HEK293 (cell line): ENCODE measurements at regions not wholly inside any gene's neighbourhood (a gene's known extent, or its start where the extent isn't known, plus 50 kb on each side); places are given as distances from the start of the nearest gene placed in this dataset.

ENCODE experiments used
- CTCF ChIA-PET: fragments of 350-600 bp; formaldehyde crosslinking; extraction: SDS; loops from one replicate; lab custom pipeline; 2021; ENCODE audit warnings: antibody characterized with exemption; lab: Yijun Ruan, JAX
- POLR2A ChIA-PET: fragments of 300-600 bp; formaldehyde crosslinking; extraction: SDS; loops from one replicate; lab custom pipeline; 2020; ENCODE audit warnings: antibody characterized with exemption, inconsistent platforms; lab: Yijun Ruan, JAX
- H3K27ac ChIP-seq: fragments of 200-500 bp; sonication (Bioruptor generic); 2 replicates; pipeline ENCODE4 v1.5.1; 2014; ENCODE audit warnings: low read depth, low read length, control low read depth, inconsistent platforms; ENCODE audit errors: extremely low read depth
- H3K36me3 ChIP-seq, 2 experiments: fragments of 200-500 bp in 1 of 2; sonication (Bioruptor generic) in 1 of 2; 1 replicate in 1 of 2; 2 replicates in 1 of 2; pipeline ENCODE4 v1.5.1; 2014 to 2017; ENCODE audit warnings: inconsistent platforms in 2 of 2, low read length in 2 of 2; ENCODE audit not compliant: control insufficient read depth in 2 of 2, insufficient read depth in 1 of 2
- H3K4me1 ChIP-seq: fragments of 200-500 bp; sonication (Bioruptor generic); 2 replicates; pipeline ENCODE4 v1.5.1; 2014; ENCODE audit warnings: mild to moderate bottlenecking, low read length, inconsistent platforms; ENCODE audit not compliant: control insufficient read depth, insufficient read depth
- H3K4me3 ChIP-seq: 2 replicates; pipeline ENCODE4 v1.5.1; 2011; ENCODE audit warnings: low read depth, mild to moderate bottlenecking, control low read depth, low read length, moderate library complexity
- H3K9me3 ChIP-seq: fragments of 200-500 bp; sonication (Bioruptor generic); 2 replicates; pipeline ENCODE4 v1.5.1; 2014; ENCODE audit warnings: low read depth, low read length, inconsistent platforms; ENCODE audit not compliant: control insufficient read depth, insufficient read depth
- ATF2 ChIP-seq: fragments of 450-650 bp; formaldehyde crosslinking; IDR thresholded peaks from 2 replicates; pipeline ENCODE4 v1.5.1; 2016; ENCODE audit warnings: missing biosample characterization, missing genetic modification characterization, low read depth
- BCL11A ChIP-seq: fragments of 450-650 bp; formaldehyde crosslinking; IDR thresholded peaks from 2 replicates; pipeline ENCODE4 v1.5.1; 2016; ENCODE audit warnings: low read depth, missing biosample characterization, missing genetic modification characterization
- HOXC10 ChIP-seq: sonication (generic); formaldehyde crosslinking; IDR thresholded peaks from 2 replicates; pipeline ENCODE4 v1.8.1; 2023; ENCODE audit warnings: mild to moderate bottlenecking, missing genetic modification reagents
- KLF8 ChIP-seq: fragments of 450-650 bp; formaldehyde crosslinking; IDR thresholded peaks from 2 replicates; pipeline ENCODE4 v1.5.1; 2016; ENCODE audit warnings: missing biosample characterization, missing genetic modification characterization
- SCRT2 ChIP-seq: fragments of 450-650 bp; formaldehyde crosslinking; IDR thresholded peaks from 2 replicates; pipeline ENCODE4 v1.5.1; 2016; ENCODE audit warnings: missing biosample characterization, missing genetic modification characterization
- ZIC2 ChIP-seq: fragments of 450-650 bp; formaldehyde crosslinking; IDR thresholded peaks from 2 replicates; pipeline ENCODE4 v1.5.1; 2016; ENCODE audit warnings: missing biosample characterization, missing genetic modification characterization
- ZNF114 ChIP-seq: fragments of 450-650 bp; formaldehyde crosslinking; IDR thresholded peaks from 2 replicates; pipeline ENCODE4 v1.5.0; 2017; ENCODE audit warnings: missing biosample characterization, missing genetic modification characterization
- ZNF138 ChIP-seq: fragments of 450-650 bp; formaldehyde crosslinking; IDR thresholded peaks from 2 replicates; pipeline ENCODE4 v1.5.1; 2016; ENCODE audit warnings: missing biosample characterization, missing genetic modification characterization, borderline replicate concordance
- ZNF2 ChIP-seq: fragments of 450-650 bp; formaldehyde crosslinking; IDR thresholded peaks from 2 replicates; pipeline ENCODE4 v1.5.1; 2016; ENCODE audit warnings: missing biosample characterization, missing genetic modification characterization
- ZNF302 ChIP-seq: fragments of 450-650 bp; formaldehyde crosslinking; IDR thresholded peaks from 2 replicates; pipeline ENCODE4 v1.5.1; 2016; ENCODE audit warnings: missing biosample characterization, missing genetic modification characterization, low read depth
- ZNF311 ChIP-seq: fragments of 450-650 bp; formaldehyde crosslinking; IDR thresholded peaks from 2 replicates; pipeline ENCODE4 v1.5.1; 2017; ENCODE audit warnings: missing biosample characterization, missing genetic modification characterization, borderline replicate concordance
- ZNF426 ChIP-seq: fragments of 450-650 bp; formaldehyde crosslinking; IDR thresholded peaks from 2 replicates; pipeline ENCODE4 v1.5.1; 2017; ENCODE audit warnings: missing biosample characterization, missing genetic modification characterization, mild to moderate bottlenecking, inconsistent platforms, moderate library complexity
- ZNF433 ChIP-seq: fragments of 450-650 bp; formaldehyde crosslinking; IDR thresholded peaks from 2 replicates; pipeline ENCODE4 v1.5.1; 2016; ENCODE audit warnings: missing biosample characterization, missing genetic modification characterization, low read depth
- ZNF501 ChIP-seq: fragments of 450-650 bp; formaldehyde crosslinking; IDR thresholded peaks from 2 replicates; pipeline ENCODE4 v1.5.1; 2016; ENCODE audit warnings: missing biosample characterization, missing genetic modification characterization
- ZNF544 ChIP-seq: fragments of 450-650 bp; formaldehyde crosslinking; IDR thresholded peaks from 2 replicates; pipeline ENCODE4 v1.5.0; 2017; ENCODE audit warnings: missing biosample characterization, missing genetic modification characterization
- ZNF621 ChIP-seq: fragments of 450-650 bp; formaldehyde crosslinking; IDR thresholded peaks from 2 replicates; pipeline ENCODE4 v1.5.1; 2017; ENCODE audit warnings: missing biosample characterization, missing genetic modification characterization
- ZNF623 ChIP-seq: fragments of 450-650 bp; formaldehyde crosslinking; IDR thresholded peaks from 2 replicates; pipeline ENCODE4 v1.5.1; 2016; ENCODE audit warnings: missing biosample characterization, missing genetic modification characterization
- ZNF843 ChIP-seq: fragments of 450-650 bp; formaldehyde crosslinking; IDR thresholded peaks from 2 replicates; pipeline ENCODE4 v1.5.1; 2016; ENCODE audit warnings: missing biosample characterization, missing genetic modification characterization
- TF ChIP-seq, protein P1 (sequence below): fragments of 450-650 bp; formaldehyde crosslinking; IDR thresholded peaks from 2 replicates; pipeline ENCODE4 v1.5.1; 2016; ENCODE audit warnings: missing biosample characterization, missing genetic modification characterization
- TF ChIP-seq, protein P2 (sequence below): fragments of 450-650 bp; formaldehyde crosslinking; IDR thresholded peaks from 2 replicates; pipeline ENCODE4 v1.5.1; 2016; ENCODE audit warnings: missing biosample characterization, missing genetic modification characterization

DNA sequence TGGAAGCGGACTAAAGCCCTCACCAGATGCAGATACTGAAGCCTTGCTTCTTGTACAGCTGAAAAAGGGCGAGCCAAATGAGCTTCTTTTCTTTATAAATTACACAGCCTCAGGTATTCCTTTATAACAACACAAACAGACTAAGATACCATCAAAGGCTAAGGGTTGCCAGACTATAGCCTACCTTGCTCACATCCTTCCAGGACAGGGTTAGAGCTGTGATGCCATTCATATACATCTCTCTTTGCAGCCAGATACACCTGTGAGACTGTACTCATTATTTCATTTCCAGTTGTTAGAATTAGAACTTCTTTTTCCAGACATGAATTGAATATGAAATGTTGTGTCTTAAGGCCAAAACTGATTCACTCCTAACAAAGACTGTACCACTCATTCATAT is 262.8 kb upstream of the NR2F2 start:
- CTCF ChIA-PET, result no interaction called here
- POLR2A ChIA-PET, result no interaction called here
- no peaks in the 10 kb centered on the region for H3K36me3 ChIP-seq
- no peak overlapping the region for H3K4me3 ChIP-seq
- H3K27ac ChIP-seq, result no peak overlapping the region
- no peaks in the 10 kb centered on the region for H3K9me3 ChIP-seq
- TF ChIP-seq SCRT2 (tag by site-specific recombination) (no peak), ZNF114 (no peak), BCL11A (no peak), ZNF544 (tag by site-specific recombination) (no peak), ZIC2 (tag by site-specific recombination) (no peak), ZNF2 (tag by site-specific recombination) (no peak), ZNF302 (tag by site-specific recombination) (no peak), ZNF138 (tag by site-specific recombination) (no peak), HOXC10 (CRISPR knock-in tag) (no peak)
- H3K4me1 ChIP-seq, result no peaks in the 10 kb centered on the region

- TF ChIP-seq KLF8 (tag by site-specific recombination) (no peak), ZNF311 (tag by site-specific recombination) (no peak), ZNF621 (tag by site-specific recombination) (no peak), ZNF426 (no peak), ATF2 (tag by site-specific recombination) (no peak), ZNF501 (tag by site-specific recombination) (no peak), ZNF623 (no peak), ZNF843 (tag by site-specific recombination) (no peak), ZNF433 (no peak)
- TF ChIP-seq, protein P1, sequence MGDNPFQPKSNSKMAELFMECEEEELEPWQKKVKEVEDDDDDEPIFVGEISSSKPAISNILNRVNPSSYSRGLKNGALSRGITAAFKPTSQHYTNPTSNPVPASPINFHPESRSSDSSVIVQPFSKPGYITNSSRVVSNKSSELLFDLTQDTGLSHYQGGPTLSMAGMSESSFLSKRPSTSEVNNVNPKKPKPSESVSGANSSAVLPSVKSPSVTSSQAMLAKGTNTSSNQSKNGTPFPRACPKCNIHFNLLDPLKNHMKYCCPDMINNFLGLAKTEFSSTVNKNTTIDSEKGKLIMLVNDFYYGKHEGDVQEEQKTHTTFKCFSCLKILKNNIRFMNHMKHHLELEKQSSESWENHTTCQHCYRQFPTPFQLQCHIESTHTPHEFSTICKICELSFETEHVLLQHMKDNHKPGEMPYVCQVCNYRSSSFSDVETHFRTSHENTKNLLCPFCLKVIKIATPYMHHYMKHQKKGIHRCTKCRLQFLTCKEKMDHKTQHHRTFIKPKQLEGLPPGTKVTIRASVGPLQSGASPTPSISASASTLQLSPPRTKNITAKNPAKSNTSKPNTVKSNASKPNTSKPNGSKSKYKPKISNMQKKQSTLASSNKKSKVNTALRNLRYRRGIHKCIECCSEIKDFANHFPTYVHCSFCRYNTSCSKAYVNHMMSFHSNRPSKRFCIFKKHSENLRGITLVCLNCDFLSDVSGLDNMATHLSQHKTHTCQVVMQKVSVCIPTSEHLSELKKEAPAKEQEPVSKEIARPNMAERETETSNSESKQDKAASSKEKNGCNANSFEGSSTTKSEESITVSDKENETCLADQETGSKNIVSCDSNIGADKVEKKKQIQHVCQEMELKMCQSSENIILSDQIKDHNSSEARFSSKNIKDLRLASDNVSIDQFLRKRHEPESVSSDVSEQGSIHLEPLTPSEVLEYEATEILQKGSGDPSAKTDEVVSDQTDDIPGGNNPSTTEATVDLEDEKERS (tag by site-specific recombination), result no peak
- TF ChIP-seq, protein P2, sequence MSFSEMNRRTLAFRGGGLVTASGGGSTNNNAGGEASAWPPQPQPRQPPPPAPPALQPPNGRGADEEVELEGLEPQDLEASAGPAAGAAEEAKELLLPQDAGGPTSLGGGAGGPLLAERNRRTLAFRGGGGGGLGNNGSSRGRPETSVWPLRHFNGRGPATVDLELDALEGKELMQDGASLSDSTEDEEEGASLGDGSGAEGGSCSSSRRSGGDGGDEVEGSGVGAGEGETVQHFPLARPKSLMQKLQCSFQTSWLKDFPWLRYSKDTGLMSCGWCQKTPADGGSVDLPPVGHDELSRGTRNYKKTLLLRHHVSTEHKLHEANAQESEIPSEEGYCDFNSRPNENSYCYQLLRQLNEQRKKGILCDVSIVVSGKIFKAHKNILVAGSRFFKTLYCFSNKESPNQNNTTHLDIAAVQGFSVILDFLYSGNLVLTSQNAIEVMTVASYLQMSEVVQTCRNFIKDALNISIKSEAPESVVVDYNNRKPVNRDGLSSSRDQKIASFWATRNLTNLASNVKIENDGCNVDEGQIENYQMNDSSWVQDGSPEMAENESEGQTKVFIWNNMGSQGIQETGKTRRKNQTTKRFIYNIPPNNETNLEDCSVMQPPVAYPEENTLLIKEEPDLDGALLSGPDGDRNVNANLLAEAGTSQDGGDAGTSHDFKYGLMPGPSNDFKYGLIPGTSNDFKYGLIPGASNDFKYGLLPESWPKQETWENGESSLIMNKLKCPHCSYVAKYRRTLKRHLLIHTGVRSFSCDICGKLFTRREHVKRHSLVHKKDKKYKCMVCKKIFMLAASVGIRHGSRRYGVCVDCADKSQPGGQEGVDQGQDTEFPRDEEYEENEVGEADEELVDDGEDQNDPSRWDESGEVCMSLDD (tag by site-specific recombination), result no peak
- H3K4me3 ChIP-seq, result no peak overlapping the region
- H3K9me3 ChIP-seq, result no peaks in the 10 kb centered on the region
- ChIA-PET POLR2A (no interaction called here), CTCF (interaction anchor here (0.6 kb wide), 1 partner anchor 104 kb away, joined by 3 read pairs; no protein-coding TSS in a partner anchor)
- H3K36me3 ChIP-seq, result no peaks in the 10 kb centered on the region
- H3K27ac ChIP-seq, result no peak overlapping the region
- H3K4me1 ChIP-seq, result no peaks in the 10 kb centered on the region
Observed at GRCh38 chr15:96068897-96069296, 261.6 kb upstream of the NR2F2 start.
